ENCODE measurements at regions not wholly inside any gene's neighbourhood (a gene's known extent, or its start where the extent isn't known, plus 50 kb on each side); places are given as distances from the start of the nearest gene placed in this dataset.

DNA sequence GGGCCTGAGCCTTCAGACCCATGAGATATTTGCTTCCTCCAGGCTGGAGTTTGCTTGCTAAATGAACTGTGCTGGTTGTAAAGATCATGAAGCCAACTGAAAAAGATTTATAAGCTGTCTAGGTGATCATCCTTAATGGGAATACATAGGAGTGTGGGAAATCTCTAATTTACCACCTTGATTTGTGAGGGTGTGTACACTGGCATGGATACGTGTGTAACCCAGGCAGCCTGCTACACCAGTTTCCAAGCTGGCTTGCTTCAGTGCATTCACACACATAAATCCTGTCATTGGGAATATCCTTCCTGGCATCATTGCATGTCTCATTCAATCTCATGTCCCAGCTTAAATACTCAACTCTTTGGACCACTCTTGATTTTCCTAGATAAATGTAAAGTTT lies 57.6 kb upstream of the GNG12 start:
- H3K27ac Mint-ChIP-seq = no peak overlapping the region
- H3K9me3 Mint-ChIP-seq = no peaks in the 10 kb centered on the region
- H3K4me3 Mint-ChIP-seq = no peak overlapping the region
- peaks cover 8% of the 10 kb centered on the region for H3K27me3 Mint-ChIP-seq (ENCODE audit: low read depth, poor library complexity)
- H3K36me3 Mint-ChIP-seq (ENCODE audit: low read depth) = no peaks in the 10 kb centered on the region
- no peak for DNase-seq
- TF ChIP-seq, protein P1, sequence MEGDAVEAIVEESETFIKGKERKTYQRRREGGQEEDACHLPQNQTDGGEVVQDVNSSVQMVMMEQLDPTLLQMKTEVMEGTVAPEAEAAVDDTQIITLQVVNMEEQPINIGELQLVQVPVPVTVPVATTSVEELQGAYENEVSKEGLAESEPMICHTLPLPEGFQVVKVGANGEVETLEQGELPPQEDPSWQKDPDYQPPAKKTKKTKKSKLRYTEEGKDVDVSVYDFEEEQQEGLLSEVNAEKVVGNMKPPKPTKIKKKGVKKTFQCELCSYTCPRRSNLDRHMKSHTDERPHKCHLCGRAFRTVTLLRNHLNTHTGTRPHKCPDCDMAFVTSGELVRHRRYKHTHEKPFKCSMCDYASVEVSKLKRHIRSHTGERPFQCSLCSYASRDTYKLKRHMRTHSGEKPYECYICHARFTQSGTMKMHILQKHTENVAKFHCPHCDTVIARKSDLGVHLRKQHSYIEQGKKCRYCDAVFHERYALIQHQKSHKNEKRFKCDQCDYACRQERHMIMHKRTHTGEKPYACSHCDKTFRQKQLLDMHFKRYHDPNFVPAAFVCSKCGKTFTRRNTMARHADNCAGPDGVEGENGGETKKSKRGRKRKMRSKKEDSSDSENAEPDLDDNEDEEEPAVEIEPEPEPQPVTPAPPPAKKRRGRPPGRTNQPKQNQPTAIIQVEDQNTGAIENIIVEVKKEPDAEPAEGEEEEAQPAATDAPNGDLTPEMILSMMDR (IDR thresholded peaks at IDR 0.05) = no peak
- H3K4me1 Mint-ChIP-seq = peaks cover 34% of the 10 kb centered on the region

DNA sequence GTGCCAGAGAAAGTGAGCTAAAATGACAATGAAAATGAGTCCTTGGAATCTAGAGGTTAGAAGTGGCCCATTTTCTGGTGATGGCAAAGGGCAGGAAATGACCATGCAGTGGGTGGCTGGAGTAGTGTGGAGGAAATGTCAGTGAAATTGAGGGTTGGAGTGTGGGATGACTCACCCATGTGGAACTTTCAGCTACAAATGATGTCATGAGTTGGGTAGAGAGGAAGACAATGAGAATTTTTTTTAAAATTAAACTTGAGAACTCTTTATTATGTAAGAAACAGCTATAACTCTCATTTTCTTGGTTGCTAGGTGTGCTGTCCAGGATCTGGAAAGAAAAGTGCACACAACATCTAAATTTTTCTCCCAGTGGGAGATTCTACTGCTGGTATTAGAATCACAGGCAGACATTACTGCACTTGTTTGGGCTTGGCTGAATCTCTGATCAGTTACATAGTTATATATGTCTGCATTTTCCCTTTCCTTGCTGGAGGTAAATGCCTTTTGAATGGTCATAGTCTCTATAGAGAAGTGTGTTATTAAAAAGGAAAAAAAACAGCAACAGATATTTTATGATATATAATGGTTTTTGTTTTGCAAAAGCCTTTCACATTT lies 56.8 kb upstream of the GNG12 start:
- DNase-seq = no peak
- Mint-ChIP-seq H3K36me3 (ENCODE audit: low read depth) (no peaks in the 10 kb centered on the region), H3K4me1 (peaks cover 34% of the 10 kb centered on the region), H3K9me3 (no peaks in the 10 kb centered on the region), H3K27ac (no peak overlapping the region), H3K4me3 (no peak overlapping the region), H3K27me3 (ENCODE audit: low read depth, poor library complexity) (peaks cover 8% of the 10 kb centered on the region)
- TF ChIP-seq, protein P1 (IDR thresholded peaks at IDR 0.05) = no peak

DNA sequence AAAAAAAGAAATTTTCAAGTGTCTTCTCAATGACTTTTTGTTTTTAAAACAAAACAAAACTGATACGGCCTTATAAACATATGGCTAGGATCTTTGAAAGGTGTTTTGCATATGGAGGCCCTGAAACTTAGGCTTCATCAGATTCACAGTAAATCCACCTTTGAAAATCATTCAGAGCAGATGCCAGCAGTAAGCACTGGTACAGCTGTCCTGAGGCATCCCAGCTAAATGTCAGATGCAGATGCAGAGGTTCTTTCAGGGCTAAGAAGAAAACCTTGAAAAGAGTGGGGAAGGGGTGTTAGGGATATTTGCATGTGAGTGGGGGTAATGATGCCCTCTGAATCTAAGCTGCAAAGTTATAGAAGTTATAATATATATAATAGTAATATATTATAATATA lies 56.2 kb upstream of the GNG12 start:
- H3K36me3 Mint-ChIP-seq (ENCODE audit: low read depth) = no peaks in the 10 kb centered on the region
- TF ChIP-seq, protein P1 (IDR thresholded peaks at IDR 0.05) = no peak
- no peak overlapping the region for H3K27ac Mint-ChIP-seq
- no peaks in the 10 kb centered on the region for H3K9me3 Mint-ChIP-seq
- H3K4me1 Mint-ChIP-seq = peaks cover 34% of the 10 kb centered on the region
- H3K4me3 Mint-ChIP-seq = no peak overlapping the region
- no peak for DNase-seq
- peaks cover 8% of the 10 kb centered on the region for H3K27me3 Mint-ChIP-seq (ENCODE audit: low read depth, poor library complexity)

DNA sequence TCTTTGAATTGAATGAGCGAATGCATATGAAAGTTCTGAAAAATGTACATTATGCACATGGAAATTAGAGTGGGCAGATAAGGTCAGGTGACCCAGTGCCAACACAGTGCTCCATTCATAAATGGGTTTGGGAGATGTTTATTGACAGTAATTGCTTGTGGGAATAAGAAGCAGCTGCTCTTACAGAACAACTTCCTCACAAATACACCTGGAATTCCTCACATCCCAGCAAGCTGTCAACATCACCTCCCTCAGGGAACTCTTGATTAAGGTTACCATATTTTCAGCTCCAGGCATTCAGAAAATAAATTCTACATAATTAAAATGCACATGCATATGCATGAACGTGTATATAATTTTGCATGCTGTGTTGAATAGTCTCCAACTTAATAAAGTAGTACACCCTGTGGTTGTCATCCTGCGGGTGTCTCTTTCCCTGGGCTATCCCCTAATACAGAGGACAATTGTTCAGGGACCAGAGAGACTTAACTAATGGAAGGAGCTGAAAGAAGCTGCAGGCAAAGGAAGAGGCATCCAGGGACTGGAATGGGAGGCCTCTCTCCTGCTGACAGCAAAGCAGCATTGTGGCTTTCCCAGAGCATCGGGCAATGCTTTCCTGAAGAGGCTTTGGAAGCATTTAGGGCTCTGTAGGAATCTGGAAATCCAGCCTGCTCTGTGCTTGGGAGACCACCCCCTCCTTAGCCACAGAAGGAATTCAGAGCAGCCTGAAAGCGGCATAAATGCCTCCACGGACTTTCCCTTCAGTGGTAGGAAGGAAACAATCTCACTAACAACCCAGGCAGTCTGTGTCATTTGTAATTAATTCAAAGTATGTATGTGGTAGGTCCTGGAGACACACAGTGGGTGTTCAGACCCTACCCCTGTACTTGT lies 55.2 kb upstream of the GNG12 start:
- DNase-seq = no peak

DNA sequence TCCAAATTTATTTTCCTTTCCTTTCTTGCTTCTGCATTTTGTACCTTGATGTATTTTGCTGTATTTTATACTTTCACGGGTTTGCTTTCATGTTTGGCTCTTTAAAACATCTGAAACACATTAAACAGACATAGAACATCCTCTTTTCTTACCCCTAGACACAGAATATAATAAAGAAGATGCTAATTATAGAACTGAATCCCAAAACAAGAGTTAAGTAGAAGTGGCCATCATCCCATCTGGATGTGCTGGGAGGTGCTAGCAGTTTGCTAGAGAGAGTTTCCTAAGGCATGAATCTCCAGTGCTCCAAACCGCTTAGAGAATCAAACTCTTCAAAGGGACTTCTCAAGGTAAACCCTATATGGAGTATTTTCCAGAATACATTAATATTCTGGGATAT lies 53.9 kb upstream of the GNG12 start:
- TF ChIP-seq, protein P1 (IDR thresholded peaks at IDR 0.05) = no peak

More for the DNA sequence above, 55.2 kb upstream of the GNG12 start:
- Mint-ChIP-seq H3K27ac (no peak overlapping the region), H3K27me3 (ENCODE audit: low read depth, poor library complexity) (peaks cover 10% of the 10 kb centered on the region), H3K36me3 (ENCODE audit: low read depth) (no peaks in the 10 kb centered on the region), H3K4me1 (peaks cover 34% of the 10 kb centered on the region), H3K4me3 (no peak overlapping the region), H3K9me3 (no peaks in the 10 kb centered on the region)
- TF ChIP-seq, protein P1 (IDR thresholded peaks at IDR 0.05) = no peak

More for the DNA sequence above, 53.9 kb upstream of the GNG12 start:
- DNase-seq = no peak
- Mint-ChIP-seq H3K9me3 (no peaks in the 10 kb centered on the region), H3K4me3 (no peak overlapping the region), H3K27me3 (ENCODE audit: low read depth, poor library complexity) (peaks cover 14% of the 10 kb centered on the region), H3K36me3 (ENCODE audit: low read depth) (no peaks in the 10 kb centered on the region), H3K4me1 (peaks cover 34% of the 10 kb centered on the region), H3K27ac (no peak overlapping the region)

All from nephron progenitor cell (in vitro differentiated cells).